ENCODE measurements at regions not wholly inside any gene's neighbourhood (a gene's known extent, or its start where the extent isn't known, plus 50 kb on each side); places are given as distances from the start of the nearest gene placed in this dataset.
"Not testable (repeated sequence)": the region's sequence is repeated elsewhere in the genome, so short reads cannot be mapped to it uniquely, and the experiment has no call there.

DNA sequence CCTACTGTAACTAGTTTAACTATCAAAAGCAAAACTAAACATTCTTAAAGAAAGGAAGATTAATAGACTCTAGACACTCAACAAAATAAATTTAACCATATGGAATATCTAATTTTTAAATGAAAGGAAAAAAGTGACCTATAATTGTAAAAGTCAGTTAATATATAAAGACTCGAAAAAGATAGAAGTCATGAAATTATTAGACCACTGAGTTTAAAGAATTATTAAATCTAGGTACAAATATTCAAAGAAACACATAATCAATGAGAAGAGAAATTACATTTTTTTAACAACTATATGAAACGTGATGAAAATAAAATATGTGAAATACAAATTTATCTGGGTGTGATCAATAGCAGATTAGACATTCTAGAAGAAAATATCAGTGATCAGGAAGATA is 706.8 kb upstream of the PCDH20 start:
- no peak overlapping the region for H3K4me3 ChIP-seq (ENCODE audit: low read length)
- H3K27ac ChIP-seq (ENCODE audit: low read length): no peak overlapping the region
- H3K36me3 ChIP-seq (ENCODE audit: insufficient read depth, low read depth, low read length): no peaks in the 10 kb centered on the region
- H3K4me1 ChIP-seq (ENCODE audit: insufficient read depth, low read length): no peaks in the 10 kb centered on the region
- H3K9me3 ChIP-seq (ENCODE audit: insufficient read depth, low read depth, low read length): no peaks in the 10 kb centered on the region
- no peak overlapping the region for H3K9ac ChIP-seq (ENCODE audit: low read depth, low read length)
- H3K27me3 ChIP-seq (ENCODE audit: insufficient read depth, low read length): no peaks in the 10 kb centered on the region

DNA sequence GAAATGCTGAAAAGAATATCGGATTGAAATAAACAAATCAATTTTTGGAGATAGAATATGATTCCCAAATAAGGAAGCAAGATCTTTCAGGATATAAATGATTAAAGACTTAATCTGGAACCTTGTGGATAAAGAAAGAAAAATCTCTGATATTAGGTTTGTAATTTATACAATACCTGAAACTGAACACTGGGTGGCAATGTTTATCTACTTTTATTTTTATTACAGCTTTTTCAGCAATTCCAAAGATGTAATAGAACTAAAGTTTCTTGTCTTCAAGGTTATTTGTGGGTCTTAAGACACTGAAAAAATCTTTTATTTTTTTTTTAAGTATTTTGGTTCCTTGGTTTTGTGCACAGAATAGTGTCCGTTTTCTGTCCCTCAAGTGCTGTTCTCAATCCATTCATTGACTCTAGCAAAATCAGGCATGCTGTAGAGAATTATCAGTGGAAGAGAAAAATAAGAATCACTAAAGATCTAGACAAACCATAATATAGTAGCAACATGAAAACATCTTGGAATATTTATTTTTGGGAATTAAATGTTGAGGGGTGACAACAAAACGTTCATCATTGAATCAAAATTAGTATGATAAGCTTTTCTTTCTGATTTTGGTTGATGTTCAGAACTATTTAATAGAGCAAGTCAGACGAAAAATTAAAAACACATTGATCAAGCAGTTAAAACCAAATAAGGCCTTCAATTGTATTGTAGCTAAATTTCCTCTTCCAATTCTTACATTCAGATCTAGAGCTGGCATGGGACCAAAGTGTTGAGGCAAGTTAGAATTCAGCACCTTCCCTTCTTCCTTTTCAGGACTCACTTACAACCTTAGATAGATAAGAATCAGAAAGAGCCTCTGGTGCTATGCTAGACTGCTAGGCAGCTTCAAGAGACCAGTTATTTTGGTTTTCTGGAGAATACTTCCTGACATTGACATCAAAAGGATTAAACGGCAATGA is 704.4 kb upstream of the PCDH20 start:
- H3K4me3 ChIP-seq (ENCODE audit: low read length): no peak overlapping the region
- H3K27ac ChIP-seq (ENCODE audit: low read length): no peak overlapping the region
- H3K9ac ChIP-seq (ENCODE audit: low read depth, low read length): no peak overlapping the region
- no peaks in the 10 kb centered on the region for H3K9me3 ChIP-seq (ENCODE audit: insufficient read depth, low read depth, low read length)
- no peaks in the 10 kb centered on the region for H3K4me1 ChIP-seq (ENCODE audit: insufficient read depth, low read length)
- H3K36me3 ChIP-seq (ENCODE audit: insufficient read depth, low read depth, low read length): no peaks in the 10 kb centered on the region
- H3K27me3 ChIP-seq (ENCODE audit: insufficient read depth, low read length): no peaks in the 10 kb centered on the region

DNA sequence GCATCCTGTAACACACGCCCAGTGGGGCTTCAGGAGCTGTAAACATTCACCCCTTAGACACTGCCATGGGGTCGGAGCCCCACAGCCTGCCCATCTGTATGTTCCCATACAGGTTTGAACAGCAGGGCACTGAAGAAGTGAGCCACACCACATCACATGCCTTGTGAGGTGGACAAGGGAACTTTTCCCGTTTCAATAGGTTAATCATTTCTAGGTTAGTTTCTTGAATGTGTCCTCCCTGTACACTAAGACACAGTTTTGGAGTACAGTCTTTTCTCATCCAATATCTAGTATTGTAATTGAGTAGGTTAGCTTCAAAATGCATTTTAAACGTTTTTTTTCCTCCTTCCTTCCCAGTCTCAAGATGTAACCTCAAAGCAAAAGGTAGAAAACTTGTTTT is 700.2 kb upstream of the PCDH20 start:
- Histone ChIP-seq H3K4me3 (ENCODE audit: low read length) (no peak overlapping the region), H3K9ac (ENCODE audit: low read depth, low read length) (no peak overlapping the region), H3K9me3 (ENCODE audit: insufficient read depth, low read depth, low read length) (no peaks in the 10 kb centered on the region), H3K36me3 (ENCODE audit: insufficient read depth, low read depth, low read length) (no peaks in the 10 kb centered on the region), H3K27ac (ENCODE audit: low read length) (no peak overlapping the region), H3K27me3 (ENCODE audit: insufficient read depth, low read length) (no peaks in the 10 kb centered on the region), H3K4me1 (ENCODE audit: insufficient read depth, low read length) (no peaks in the 10 kb centered on the region)

- H3K9me3 ChIP-seq (ENCODE audit: insufficient read depth, low read depth, low read length): no peaks in the 10 kb centered on the region
- H3K27me3 ChIP-seq (ENCODE audit: insufficient read depth, low read length): no peaks in the 10 kb centered on the region
- peaks cover 4% of the 10 kb centered on the region; the same call in 1 of the 2 replicates for H3K4me1 ChIP-seq (ENCODE audit: insufficient read depth, low read length)
- H3K4me3 ChIP-seq (ENCODE audit: low read length): no peak overlapping the region
- no peaks in the 10 kb centered on the region for H3K36me3 ChIP-seq (ENCODE audit: insufficient read depth, low read depth, low read length)
- no peak overlapping the region for H3K9ac ChIP-seq (ENCODE audit: low read depth, low read length)
- H3K27ac ChIP-seq (ENCODE audit: low read length): no peak overlapping the region
These were observed 697.5 kb upstream of the PCDH20 start for GRCh38 chr13:62113179-62113578.

- H3K9me3 ChIP-seq (ENCODE audit: insufficient read depth, low read depth, low read length): 0 out of 2 replicates have a peak, but pooled peaks cover 5% of the 10 kb centered on the region
- H3K27ac ChIP-seq (ENCODE audit: low read length): no peak overlapping the region
- no peaks in the 10 kb centered on the region for H3K36me3 ChIP-seq (ENCODE audit: insufficient read depth, low read depth, low read length)
- H3K4me1 ChIP-seq (ENCODE audit: insufficient read depth, low read length): peaks cover 4% of the 10 kb centered on the region; the same call in 1 of the 2 replicates
- no peak overlapping the region for H3K9ac ChIP-seq (ENCODE audit: low read depth, low read length)
- no peaks in the 10 kb centered on the region for H3K27me3 ChIP-seq (ENCODE audit: insufficient read depth, low read length)
- H3K4me3 ChIP-seq (ENCODE audit: low read length): no peak overlapping the region
These were observed 694.4 kb upstream of the PCDH20 start for GRCh38 chr13:62110079-62110478.

- not testable (repeated sequence) for H3K9me3 ChIP-seq (ENCODE audit: insufficient read depth, low read depth, low read length); H3K27me3 ChIP-seq (ENCODE audit: insufficient read depth, low read length); H3K4me3 ChIP-seq (ENCODE audit: low read length); H3K9ac ChIP-seq (ENCODE audit: low read depth, low read length); H3K27ac ChIP-seq (ENCODE audit: low read length); H3K36me3 ChIP-seq (ENCODE audit: insufficient read depth, low read depth, low read length); H3K4me1 ChIP-seq (ENCODE audit: insufficient read depth, low read length)
These were observed 688.5 kb upstream of the PCDH20 start for GRCh38 chr13:62104136-62104535.

GRCh38 chr13:62096652-62097051 is 681.0 kb upstream of the PCDH20 start:
- no peaks in the 10 kb centered on the region for H3K36me3 ChIP-seq (ENCODE audit: insufficient read depth, low read depth, low read length)
- H3K27ac ChIP-seq (ENCODE audit: low read length): no peak overlapping the region
- no peaks in the 10 kb centered on the region for H3K4me1 ChIP-seq (ENCODE audit: insufficient read depth, low read length)
- no peaks in the 10 kb centered on the region for H3K27me3 ChIP-seq (ENCODE audit: insufficient read depth, low read length)
- peaks cover 5% of the 10 kb centered on the region for H3K9me3 ChIP-seq (ENCODE audit: insufficient read depth, low read depth, low read length)
- H3K4me3 ChIP-seq (ENCODE audit: low read length): no peak overlapping the region
- H3K9ac ChIP-seq (ENCODE audit: low read depth, low read length): no peak overlapping the region

DNA sequence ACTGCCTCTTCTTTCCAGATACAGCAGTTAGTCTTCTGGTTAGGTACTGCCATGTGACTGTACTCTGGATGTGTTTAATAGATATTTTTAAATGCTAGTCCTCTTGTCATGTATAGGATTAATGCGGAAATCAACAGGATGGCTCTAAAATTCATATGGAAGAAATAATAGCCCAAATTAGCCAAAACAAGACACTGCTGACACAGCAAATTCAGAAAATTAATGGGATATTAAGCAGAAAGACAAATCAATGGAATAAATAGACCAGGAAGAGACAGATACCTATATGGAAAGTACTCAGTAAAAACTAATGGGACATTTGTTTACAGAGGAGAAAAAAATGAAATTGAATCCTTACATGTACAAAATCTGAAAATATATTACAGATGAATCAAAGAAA is 679.3 kb upstream of the PCDH20 start:
- H3K4me3 ChIP-seq (ENCODE audit: low read length): no peak overlapping the region
- no peaks in the 10 kb centered on the region for H3K4me1 ChIP-seq (ENCODE audit: insufficient read depth, low read length)
- H3K9me3 ChIP-seq (ENCODE audit: insufficient read depth, low read depth, low read length): peaks cover 5% of the 10 kb centered on the region
- no peaks in the 10 kb centered on the region for H3K27me3 ChIP-seq (ENCODE audit: insufficient read depth, low read length)
- H3K36me3 ChIP-seq (ENCODE audit: insufficient read depth, low read depth, low read length): no peaks in the 10 kb centered on the region
- no peak overlapping the region for H3K27ac ChIP-seq (ENCODE audit: low read length)
- H3K9ac ChIP-seq (ENCODE audit: low read depth, low read length): no peak overlapping the region

DNA sequence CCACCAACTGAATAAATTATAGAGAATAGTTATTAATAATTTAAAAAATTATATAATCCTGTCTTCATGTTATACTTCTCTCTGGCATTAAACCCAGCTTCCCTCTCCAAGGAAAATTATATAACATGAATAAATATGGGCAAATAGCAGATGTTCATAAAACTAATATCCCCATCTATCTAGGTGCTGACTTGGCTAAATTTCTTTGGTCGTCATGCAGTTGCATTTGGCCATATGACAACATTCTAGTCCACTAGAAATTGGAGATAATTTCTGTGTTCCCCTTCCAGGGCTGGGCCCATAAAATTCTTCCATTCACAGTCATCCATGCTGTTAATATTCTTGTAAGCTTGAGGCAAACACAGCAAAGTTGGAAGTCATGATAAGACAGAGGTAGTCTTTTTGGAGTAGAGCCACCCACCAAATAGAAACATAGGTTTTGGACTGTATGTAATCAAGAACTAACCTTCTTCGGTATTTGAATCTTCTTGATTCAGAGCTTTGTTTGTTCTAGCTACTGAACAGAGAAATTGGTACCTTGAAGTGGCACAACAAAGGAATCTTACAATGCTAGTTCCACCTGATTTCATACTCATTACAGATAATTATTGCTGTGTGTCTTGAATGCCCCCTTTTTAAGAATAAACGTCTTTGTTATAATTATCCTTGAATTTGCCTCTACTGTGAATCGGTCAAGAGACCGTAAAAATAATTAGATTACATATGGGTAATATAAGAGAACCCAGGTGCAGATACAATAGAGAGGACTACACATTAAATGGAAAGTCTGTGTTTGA is 678.5 kb upstream of the PCDH20 start:
- H3K27me3 ChIP-seq (ENCODE audit: insufficient read depth, low read length): no peaks in the 10 kb centered on the region
- H3K4me3 ChIP-seq (ENCODE audit: low read length): no peak overlapping the region
- no peaks in the 10 kb centered on the region for H3K4me1 ChIP-seq (ENCODE audit: insufficient read depth, low read length)
- no peak overlapping the region for H3K9ac ChIP-seq (ENCODE audit: low read depth, low read length)
- no peaks in the 10 kb centered on the region for H3K36me3 ChIP-seq (ENCODE audit: insufficient read depth, low read depth, low read length)
- H3K9me3 ChIP-seq (ENCODE audit: insufficient read depth, low read depth, low read length): peaks cover 5% of the 10 kb centered on the region
- H3K27ac ChIP-seq (ENCODE audit: low read length): no peak overlapping the region

DNA sequence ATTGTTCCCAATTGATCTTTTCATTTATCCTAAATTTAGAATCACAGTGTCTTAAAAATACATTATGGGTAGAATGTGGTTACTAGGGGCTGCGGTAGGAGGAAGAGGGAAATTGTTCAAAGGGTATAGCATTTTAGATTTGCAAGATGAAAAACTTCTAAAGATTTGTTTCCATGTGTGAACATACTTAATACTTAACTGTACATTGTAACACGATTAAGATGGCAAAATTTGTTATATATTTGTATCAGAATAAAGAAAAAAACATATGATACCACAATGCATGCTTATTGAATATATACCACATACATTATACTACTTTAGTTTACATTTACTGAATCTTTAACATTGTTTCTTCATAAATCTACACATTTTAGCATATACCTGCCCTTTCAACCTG is 677.3 kb upstream of the PCDH20 start:
- no peaks in the 10 kb centered on the region for H3K27me3 ChIP-seq (ENCODE audit: insufficient read depth, low read length)
- H3K36me3 ChIP-seq (ENCODE audit: insufficient read depth, low read depth, low read length): no peaks in the 10 kb centered on the region
- peaks cover 5% of the 10 kb centered on the region for H3K9me3 ChIP-seq (ENCODE audit: insufficient read depth, low read depth, low read length)
- H3K9ac ChIP-seq (ENCODE audit: low read depth, low read length): no peak overlapping the region
- H3K4me3 ChIP-seq (ENCODE audit: low read length): no peak overlapping the region
- no peak overlapping the region for H3K27ac ChIP-seq (ENCODE audit: low read length)
- H3K4me1 ChIP-seq (ENCODE audit: insufficient read depth, low read length): no peaks in the 10 kb centered on the region

DNA sequence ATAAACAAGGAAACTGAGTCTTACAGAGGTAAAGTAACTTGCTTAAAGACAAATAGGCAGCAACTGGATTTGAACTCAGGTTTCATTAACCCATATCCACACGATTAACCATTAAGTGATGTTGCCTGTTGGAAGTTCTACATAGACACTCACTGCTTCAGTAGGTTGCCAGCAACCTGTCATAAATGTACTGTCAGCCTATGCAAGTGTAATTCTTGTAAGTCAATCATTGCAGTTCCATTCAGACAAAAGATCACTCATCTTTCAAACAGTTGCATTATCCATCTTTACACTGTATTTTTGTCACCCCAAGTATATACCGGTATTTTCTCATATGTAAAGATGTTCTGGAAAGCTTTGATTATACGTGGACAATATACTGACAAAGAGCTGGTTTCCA is 676.9 kb upstream of the PCDH20 start:
- no peak overlapping the region for H3K4me3 ChIP-seq (ENCODE audit: low read length)
- no peaks in the 10 kb centered on the region for H3K36me3 ChIP-seq (ENCODE audit: insufficient read depth, low read depth, low read length)
- H3K27ac ChIP-seq (ENCODE audit: low read length): no peak overlapping the region
- H3K27me3 ChIP-seq (ENCODE audit: insufficient read depth, low read length): no peaks in the 10 kb centered on the region
- H3K9me3 ChIP-seq (ENCODE audit: insufficient read depth, low read depth, low read length): peaks cover 5% of the 10 kb centered on the region
- no peaks in the 10 kb centered on the region for H3K4me1 ChIP-seq (ENCODE audit: insufficient read depth, low read length)
- no peak overlapping the region for H3K9ac ChIP-seq (ENCODE audit: low read depth, low read length)

DNA sequence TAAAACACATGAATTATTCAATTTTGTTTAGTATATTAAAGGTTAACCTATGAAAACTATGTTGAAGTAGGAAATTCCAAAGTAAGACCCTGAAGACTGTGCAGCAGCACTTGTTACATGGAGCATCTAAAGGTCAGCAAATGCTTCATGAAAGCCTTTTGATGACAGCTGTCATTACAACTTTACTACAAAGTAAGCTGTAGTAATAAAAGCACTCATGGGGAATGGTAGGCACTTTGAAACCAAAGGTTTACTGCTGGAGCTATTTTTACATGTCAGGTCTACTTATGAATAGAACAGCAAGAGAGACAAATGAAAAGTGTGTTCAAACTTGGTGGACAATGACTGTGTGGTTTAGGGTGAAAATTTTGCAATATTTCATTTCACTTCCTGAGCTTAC is 672.5 kb upstream of the PCDH20 start:
- Histone ChIP-seq H3K9me3 (ENCODE audit: insufficient read depth, low read depth, low read length) (no peaks in the 10 kb centered on the region), H3K27me3 (ENCODE audit: insufficient read depth, low read length) (no peaks in the 10 kb centered on the region), H3K4me1 (ENCODE audit: insufficient read depth, low read length) (peaks cover 7% of the 10 kb centered on the region; the same call in 1 of the 2 replicates), H3K27ac (ENCODE audit: low read length) (no peak overlapping the region), H3K9ac (ENCODE audit: low read depth, low read length) (no peak overlapping the region), H3K36me3 (ENCODE audit: insufficient read depth, low read depth, low read length) (no peaks in the 10 kb centered on the region), H3K4me3 (ENCODE audit: low read length) (no peak overlapping the region)
